Gastroesophageal sphincter (tissue), 4 donors: ENCODE measurements at regions not wholly inside any gene's neighbourhood (a gene's known extent, or its start where the extent isn't known, plus 50 kb on each side); places are given as distances from the start of the nearest gene placed in this dataset.

ENCODE experiments used
- ATAC-seq: fragments of 150-250 bp; one replicate; pipeline ENCODE4 v1.9.1; 2016; ENCODE audit warnings: mild to moderate bottlenecking, moderate library complexity
- H3K27ac ChIP-seq, 4 donors: fragments of 200-600 bp; sonication (generic) in 3 of 4; 1 replicate in 3 of 4; 2 replicates in 1 of 4; pipeline ENCODE4 v1.5.1; 2016 to 2019
- H3K27me3 ChIP-seq: fragments of 200-600 bp; sonication (generic); one replicate; pipeline ENCODE4 v1.5.1; 2019
- H3K36me3 ChIP-seq, 2 donors: fragments of 200-600 bp; sonication (generic); one replicate each; pipeline ENCODE4 v1.5.1; 2019; ENCODE audit warnings: control low read depth in 1 of 2
- H3K4me1 ChIP-seq, 3 donors: fragments of 200-600 bp; sonication (generic); 1 replicate in 2 of 3; 2 replicates in 1 of 3; pipeline ENCODE4 v1.5.1; 2016 to 2019; ENCODE audit warnings: control low read depth in 2 of 3
- H3K4me3 ChIP-seq, 2 donors: fragments of 200-600 bp; sonication (generic); one replicate each; pipeline ENCODE4 v1.5.1; 2019; ENCODE audit warnings: mild to moderate bottlenecking in 1 of 2, moderate library complexity in 1 of 2
- H3K9me3 ChIP-seq, 3 donors: fragments of 200-600 bp; sonication (generic); one replicate each; pipeline ENCODE4 v1.5.1; 2017 to 2019; ENCODE audit warnings: control low read depth in 2 of 3
- CTCF ChIP-seq, 4 experiments: fragments of 200-600 bp in 2 of 4; fragments of 450-650 bp in 2 of 4; sonication (generic) in 1 of 4; IDR thresholded peaks; one replicate each; pipeline ENCODE4 v1.5.1; 2017 to 2019; ENCODE audit warnings: antibody characterized with exemption in 4 of 4, mild to moderate bottlenecking in 2 of 4, moderate library complexity in 2 of 4
- EP300 ChIP-seq: sonication (generic); formaldehyde crosslinking; IDR thresholded peaks from one replicate; pipeline ENCODE4 v1.6.1; 2017; ENCODE audit warnings: antibody characterized with exemption, mild to moderate bottlenecking
- POLR2A ChIP-seq, 2 donors: fragments of 450-650 bp; IDR thresholded peaks; one replicate each; pipeline ENCODE4 v1.6.1; 2017; ENCODE audit warnings: antibody characterized with exemption in 2 of 2, mild to moderate bottlenecking in 2 of 2, moderate library complexity in 1 of 2
- POLR2AphosphoS5 ChIP-seq: sonication (generic); formaldehyde crosslinking; IDR thresholded peaks from one replicate; pipeline ENCODE4 v1.6.1; 2017; ENCODE audit warnings: antibody characterized with exemption
- WGBS, 2 donors: methylation state at CpG; one replicate each; pipeline ENCODE4 v1.1.5; 2018; ENCODE audit warnings: low coverage in 1 of 2; 5-methylcytosine and 5-hydroxymethylcytosine counted together

DNA sequence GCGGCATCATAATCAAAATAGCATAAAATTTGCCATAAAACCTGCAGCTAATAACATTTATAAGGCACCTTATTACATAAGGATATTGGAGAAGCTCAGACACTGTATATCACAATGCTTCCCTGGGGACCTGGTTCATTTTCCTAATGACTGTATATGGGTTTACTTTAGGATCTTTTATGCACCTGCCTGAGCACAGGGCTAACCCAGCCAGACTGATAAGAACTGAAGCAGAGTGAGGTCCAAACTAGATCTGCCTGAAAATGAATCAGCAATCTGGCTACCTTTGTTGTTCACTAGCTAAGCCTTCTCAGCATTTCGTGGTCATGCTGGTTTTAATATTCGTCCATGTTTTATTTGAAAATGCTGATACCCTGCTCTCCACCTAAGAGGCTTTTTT is 1922.3 kb upstream of the CELF4 start:
- H3K27ac ChIP-seq = no peak overlapping the region
- 61 to 78% methylated on average over 3 of the region's 3 CpGs for WGBS, 2 donors
- H3K27me3 ChIP-seq = no peaks in the 10 kb centered on the region
- H3K9me3 ChIP-seq = no peaks in the 10 kb centered on the region
- no peak for ATAC-seq
- no peak overlapping the region for H3K4me3 ChIP-seq
- TF ChIP-seq EP300 = no peak
- no peak for TF ChIP-seq POLR2AphosphoS5
- TF ChIP-seq POLR2A (IDR thresholded peaks at IDR 0.05) = no peak
- TF ChIP-seq CTCF (IDR thresholded peaks at IDR 0.05) = no peak
- no peaks in the 10 kb centered on the region for H3K4me1 ChIP-seq
- H3K36me3 ChIP-seq = no peaks in the 10 kb centered on the region

DNA sequence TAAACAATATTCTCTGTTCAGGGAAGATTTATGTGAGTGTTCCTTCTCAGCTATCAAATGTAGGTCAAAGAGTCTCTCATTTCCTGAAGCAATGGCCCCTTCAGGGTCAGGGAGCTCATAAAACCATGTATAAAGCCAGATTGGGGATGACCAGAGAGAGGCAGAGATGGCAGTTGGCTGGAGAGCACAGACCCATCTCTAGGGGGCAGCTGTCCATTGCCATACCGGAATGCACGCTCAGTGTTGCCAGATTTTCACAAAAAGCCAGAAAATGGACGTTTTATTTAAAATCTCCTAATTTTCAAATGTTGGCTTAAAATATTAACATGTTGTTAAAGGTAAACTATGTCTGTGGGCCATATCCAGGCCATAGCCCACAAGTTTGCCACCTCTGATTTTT is 1920.7 kb upstream of the CELF4 start:
- TF ChIP-seq CTCF (IDR thresholded peaks at IDR 0.05) (no peak), POLR2AphosphoS5 (no peak), EP300 (no peak), POLR2A (IDR thresholded peaks at IDR 0.05) (no peak)
- Histone ChIP-seq H3K9me3 (no peaks in the 10 kb centered on the region), H3K36me3 (no peaks in the 10 kb centered on the region), H3K4me3 (no peak overlapping the region), H3K4me1 (no peaks in the 10 kb centered on the region), H3K27me3 (no peaks in the 10 kb centered on the region), H3K27ac (no peak overlapping the region)
- no peak for ATAC-seq
- WGBS, 2 donors = 92 to 100% methylated on average over 3 of the region's 3 CpGs

DNA sequence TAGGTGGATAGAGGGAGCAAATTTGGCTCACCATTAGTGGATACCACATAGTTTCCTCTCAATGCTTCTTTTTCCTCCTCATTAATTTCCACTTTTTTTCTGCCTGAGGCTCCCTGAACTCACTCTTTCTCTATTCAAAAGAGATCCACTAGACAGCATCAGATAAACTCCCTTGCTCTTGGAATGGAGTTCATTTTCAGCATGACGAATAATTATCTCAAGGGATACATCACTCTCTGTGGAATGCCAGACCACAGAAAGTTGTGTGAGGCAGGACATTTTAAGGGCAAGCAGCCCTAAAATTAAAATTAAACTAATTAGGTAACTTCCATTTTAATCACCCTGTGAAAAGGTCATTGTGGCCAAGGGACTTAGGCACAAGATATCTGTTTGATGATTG is 1920.1 kb upstream of the CELF4 start:
- no peak for TF ChIP-seq CTCF (IDR thresholded peaks at IDR 0.05)
- TF ChIP-seq EP300 = no peak
- no peak for TF ChIP-seq POLR2A (IDR thresholded peaks at IDR 0.05)
- TF ChIP-seq POLR2AphosphoS5 = no peak
- Histone ChIP-seq H3K27ac (no peak overlapping the region), H3K9me3 (no peaks in the 10 kb centered on the region), H3K36me3 (no peaks in the 10 kb centered on the region), H3K4me3 (no peak overlapping the region), H3K27me3 (no peaks in the 10 kb centered on the region), H3K4me1 (no peaks in the 10 kb centered on the region)
- WGBS, 2 donors = 20% methylated on average over 1 of the region's 1 CpG; no CpG with 5 or more reads in 1 of the 2 donors
- ATAC-seq = no peak

DNA sequence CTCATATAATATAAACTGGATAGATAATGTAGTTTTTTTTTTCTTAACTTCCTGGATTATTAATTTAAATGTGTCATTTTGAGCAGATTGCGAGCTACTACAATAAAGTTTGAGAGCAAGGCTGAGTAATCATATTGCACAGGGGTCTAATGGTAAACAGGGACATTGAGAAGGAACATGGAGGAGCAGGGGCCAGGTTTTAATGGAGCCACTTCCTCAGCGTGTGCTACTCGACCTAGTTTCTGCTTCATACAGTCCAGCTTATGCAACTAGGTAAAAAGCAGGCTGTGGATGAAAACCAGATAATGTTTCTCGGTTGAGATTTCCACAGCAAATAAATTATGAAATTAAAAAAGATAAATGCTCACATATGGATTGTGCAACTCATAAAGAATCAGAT is 1915.7 kb upstream of the CELF4 start:
- no peaks in the 10 kb centered on the region for H3K9me3 ChIP-seq
- no peaks in the 10 kb centered on the region for H3K4me1 ChIP-seq
- no peak overlapping the region for H3K27ac ChIP-seq
- H3K4me3 ChIP-seq = no peak overlapping the region
- no peaks in the 10 kb centered on the region for H3K36me3 ChIP-seq
- no peaks in the 10 kb centered on the region for H3K27me3 ChIP-seq
- ATAC-seq = no peak
- WGBS, 2 donors = 32 to 55% methylated on average over 3 to 4 of the region's 4 CpGs
- TF ChIP-seq POLR2A (IDR thresholded peaks at IDR 0.05) (no peak), POLR2AphosphoS5 (no peak), EP300 (no peak), CTCF (IDR thresholded peaks at IDR 0.05) (no peak)

DNA sequence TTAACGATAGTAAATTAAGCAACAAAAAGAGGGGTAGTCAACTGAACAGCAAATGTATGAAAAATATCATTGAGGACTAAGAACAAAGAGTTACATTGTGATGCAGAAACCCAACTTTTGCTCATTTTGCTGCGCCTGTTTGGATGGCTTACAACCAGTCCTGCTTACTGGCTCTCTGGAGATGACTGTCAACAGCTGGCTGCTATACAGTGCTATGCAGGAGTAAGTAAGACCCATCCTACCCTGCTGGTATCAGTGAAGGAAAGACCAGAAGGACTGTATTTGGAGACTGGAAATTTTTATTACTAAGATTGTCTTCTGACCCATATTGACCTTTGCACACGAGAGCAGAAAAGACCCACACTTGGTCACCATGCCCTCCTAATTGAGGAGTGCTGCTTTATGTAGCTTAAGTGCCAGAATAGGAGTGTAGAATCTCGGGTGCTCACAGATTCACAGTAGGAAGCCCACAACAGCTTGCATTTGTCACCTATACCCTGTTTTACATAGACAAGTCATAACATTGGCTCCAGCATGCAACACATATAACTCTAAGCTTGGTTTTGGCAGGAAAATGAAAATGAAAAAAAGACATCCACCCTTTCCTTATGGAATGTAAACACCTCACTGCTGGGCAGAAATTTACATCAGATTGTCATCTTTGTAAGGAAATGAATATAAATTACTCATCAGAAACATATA is 1915.0 kb upstream of the CELF4 start:
- Histone ChIP-seq H3K36me3 (no peaks in the 10 kb centered on the region), H3K9me3 (no peaks in the 10 kb centered on the region), H3K4me3 (no peak overlapping the region), H3K27ac (no peak overlapping the region), H3K27me3 (no peaks in the 10 kb centered on the region), H3K4me1 (no peaks in the 10 kb centered on the region)
- TF ChIP-seq CTCF (IDR thresholded peaks at IDR 0.05) (no peak), POLR2AphosphoS5 (no peak), POLR2A (IDR thresholded peaks at IDR 0.05) (no peak)
- WGBS, 2 donors = 30 to 38% methylated on average over 4 of the region's 4 CpGs
- no peak for ATAC-seq
